ENCODE measurements at regions not wholly inside any gene's neighbourhood (a gene's known extent, or its start where the extent isn't known, plus 50 kb on each side); places are given as distances from the start of the nearest gene placed in this dataset.
"Not testable (repeated sequence)": the region's sequence is repeated elsewhere in the genome, so short reads cannot be mapped to it uniquely, and the experiment has no call there.

- H3K9ac ChIP-seq (replicated peaks in 1 of 4; ENCODE audit: extremely low read depth in 1 of 4, low read depth in 3 of 4, low read length in 3 of 4); H3K4ac ChIP-seq (replicated peaks; ENCODE audit: insufficient read length, low read depth, low read length); H3K14ac ChIP-seq (ENCODE audit: insufficient read length); H4K91ac ChIP-seq (replicated peaks; ENCODE audit: insufficient read length, low read length); H3K18ac ChIP-seq (ENCODE audit: extremely low read depth, low read length); H2AK5ac ChIP-seq (ENCODE audit: low read depth, low read length); H3K79me1 ChIP-seq (ENCODE audit: low read depth, low read length); H3K4me3 ChIP-seq (ENCODE audit: extremely low read depth in 1 of 4, insufficient read depth in 2 of 4, low read depth in 3 of 4, low read length in 4 of 4); H2BK20ac ChIP-seq (ENCODE audit: low read length); H3K27ac ChIP-seq (ENCODE audit: low read depth, low read length); H4K5ac ChIP-seq (ENCODE audit: insufficient read length, low read depth, low read length); FAIRE-seq; H3K79me2 ChIP-seq (ENCODE audit: control insufficient read depth in 1 of 2, insufficient read depth in 2 of 2, low read length in 2 of 2); H3K23ac ChIP-seq (ENCODE audit: insufficient read length); H2BK120ac ChIP-seq (replicated peaks; ENCODE audit: low read depth, low read length); CTCF ChIA-PET (ENCODE audit: partially characterized antibody); H4K8ac ChIP-seq (ENCODE audit: extremely low read depth, insufficient read depth, low read length); H3K4me1 ChIP-seq (replicated peaks in 1 of 4; ENCODE audit: control insufficient read depth in 3 of 4, insufficient read depth in 4 of 4, low read length in 3 of 4); POLR2A ChIA-PET (ENCODE audit: partially characterized antibody); H3K4me2 ChIP-seq (ENCODE audit: insufficient read depth in 1 of 2, low read depth in 2 of 2, low read length in 2 of 2); H3K27me3 ChIP-seq (replicated peaks in 1 of 4; ENCODE audit: control insufficient read depth in 3 of 4, extremely low read depth in 1 of 4, insufficient read depth in 3 of 4, low read length in 3 of 4); H3K56ac ChIP-seq (replicated peaks; ENCODE audit: insufficient read length, low read depth, low read length); DNase-seq (ENCODE audit: low read depth in 1 of 2, low spot score in 2 of 2); H2AFZ ChIP-seq (ENCODE audit: low read length); H3K36me3 ChIP-seq (ENCODE audit: control insufficient read depth in 2 of 4, insufficient read depth in 4 of 4, low read length in 3 of 4); H2BK15ac ChIP-seq (ENCODE audit: low read length); H2BK12ac ChIP-seq (ENCODE audit: low read depth, low read length); H3K23me2 ChIP-seq (ENCODE audit: low read depth, low read length); H2BK5ac ChIP-seq (ENCODE audit: low read depth, low read length); H4K20me1 ChIP-seq (replicated peaks in 1 of 2; ENCODE audit: control insufficient read depth in 1 of 2, insufficient read depth in 2 of 2, low read length in 2 of 2): not testable (repeated sequence)
- WGBS, 2 experiments (ENCODE audit: extremely low coverage in 1 of 2, insufficient coverage in 1 of 2, insufficient read length in 1 of 2, insufficient replicate concordance in 2 of 2, low coverage in 1 of 2, low lambda C conversion rate in 2 of 2, missing lambda C conversion rate in 1 of 2) = 72% methylated on average over 2 of the region's 14 CpGs; no CpG with 5 or more reads in 1 of the 2 experiments
- H3K9me3 ChIP-seq (ENCODE audit: insufficient read depth in 2 of 2, low read depth in 1 of 2, low read length in 1 of 2) = peaks cover 16 to 27% of the 10 kb centered on the region in 2 experiments
These were observed 1188.4 kb downstream of the TMEM121 start for GRCh38 chr14:106714446-106715428.

- H2AK5ac ChIP-seq (ENCODE audit: low read depth, low read length); H3K56ac ChIP-seq (replicated peaks; ENCODE audit: insufficient read length, low read depth, low read length); H3K36me3 ChIP-seq (ENCODE audit: control insufficient read depth in 2 of 4, insufficient read depth in 4 of 4, low read length in 3 of 4); H3K23ac ChIP-seq (ENCODE audit: insufficient read length); H3K4me2 ChIP-seq (ENCODE audit: insufficient read depth in 1 of 2, low read depth in 2 of 2, low read length in 2 of 2); POLR2A ChIA-PET (ENCODE audit: partially characterized antibody); H2BK20ac ChIP-seq (ENCODE audit: low read length); H2BK5ac ChIP-seq (ENCODE audit: low read depth, low read length); H3K79me2 ChIP-seq (ENCODE audit: control insufficient read depth in 1 of 2, insufficient read depth in 2 of 2, low read length in 2 of 2); H3K27ac ChIP-seq (ENCODE audit: low read depth, low read length); H3K14ac ChIP-seq (ENCODE audit: insufficient read length); H2BK12ac ChIP-seq (ENCODE audit: low read depth, low read length); H4K20me1 ChIP-seq (replicated peaks in 1 of 2; ENCODE audit: control insufficient read depth in 1 of 2, insufficient read depth in 2 of 2, low read length in 2 of 2); H2BK15ac ChIP-seq (ENCODE audit: low read length); H3K9ac ChIP-seq (replicated peaks in 1 of 4; ENCODE audit: extremely low read depth in 1 of 4, low read depth in 3 of 4, low read length in 3 of 4); H3K4me1 ChIP-seq (replicated peaks in 1 of 4; ENCODE audit: control insufficient read depth in 3 of 4, insufficient read depth in 4 of 4, low read length in 3 of 4); CTCF ChIA-PET (ENCODE audit: partially characterized antibody); DNase-seq (ENCODE audit: low read depth in 1 of 2, low spot score in 2 of 2); H3K27me3 ChIP-seq (replicated peaks in 1 of 4; ENCODE audit: control insufficient read depth in 3 of 4, extremely low read depth in 1 of 4, insufficient read depth in 3 of 4, low read length in 3 of 4); H4K8ac ChIP-seq (ENCODE audit: extremely low read depth, insufficient read depth, low read length); H3K18ac ChIP-seq (ENCODE audit: extremely low read depth, low read length); H3K23me2 ChIP-seq (ENCODE audit: low read depth, low read length); H3K4ac ChIP-seq (replicated peaks; ENCODE audit: insufficient read length, low read depth, low read length); H2AFZ ChIP-seq (ENCODE audit: low read length); H4K5ac ChIP-seq (ENCODE audit: insufficient read length, low read depth, low read length); H4K91ac ChIP-seq (replicated peaks; ENCODE audit: insufficient read length, low read length); H3K79me1 ChIP-seq (ENCODE audit: low read depth, low read length); H3K4me3 ChIP-seq (ENCODE audit: extremely low read depth in 1 of 4, insufficient read depth in 2 of 4, low read depth in 3 of 4, low read length in 4 of 4); H2BK120ac ChIP-seq (replicated peaks; ENCODE audit: low read depth, low read length): not testable (repeated sequence)
- 51% methylated on average over 7 of the region's 11 CpGs; no CpG with 5 or more reads in 1 of the 2 experiments for WGBS, 2 experiments (ENCODE audit: extremely low coverage in 1 of 2, insufficient coverage in 1 of 2, insufficient read length in 1 of 2, insufficient replicate concordance in 2 of 2, low coverage in 1 of 2, low lambda C conversion rate in 2 of 2, missing lambda C conversion rate in 1 of 2)
- peak; percentile 57 for FAIRE-seq
- peaks cover 13 to 15% of the 10 kb centered on the region in 2 experiments for H3K9me3 ChIP-seq (ENCODE audit: insufficient read depth in 2 of 2, low read depth in 1 of 2, low read length in 1 of 2)
These were observed 1191.2 kb downstream of the TMEM121 start for GRCh38 chr14:106717544-106717943.

Data from H1 (cell line).